Tibial nerve (tissue), 4 donors: ENCODE measurements at regions not wholly inside any gene's neighbourhood (a gene's known extent, or its start where the extent isn't known, plus 50 kb on each side); places are given as distances from the start of the nearest gene placed in this dataset.

ENCODE experiments used
- DNase-seq, 2 donors: peaks; one replicate each; pipeline ENCODE4 v3.0.0-alpha.2; 2019; ENCODE audit warnings: low spot score in 2 of 2
- H3K27ac ChIP-seq, 4 donors: fragments of 200-600 bp; sonication (generic) in 3 of 4; one replicate each; pipeline ENCODE4 v1.5.1; 2017 to 2019; ENCODE audit warnings: mild to moderate bottlenecking in 1 of 4
- H3K27me3 ChIP-seq, 2 donors: fragments of 200-600 bp; sonication (generic) in 1 of 2; one replicate each; pipeline versions ENCODE4 v1.5.1 to v1.6.0; 2017 to 2019
- H3K36me3 ChIP-seq, 3 donors: fragments of 200-600 bp; sonication (generic); one replicate each; pipeline ENCODE4 v1.5.1; 2018 to 2019
- H3K4me1 ChIP-seq, 4 donors: fragments of 200-600 bp; sonication (generic) in 3 of 4; one replicate each; pipeline ENCODE4 v1.5.1; 2017 to 2019
- H3K4me3 ChIP-seq, 4 donors: fragments of 200-600 bp; sonication (generic) in 3 of 4; one replicate each; pipeline ENCODE4 v1.5.1; 2017 to 2019; ENCODE audit warnings: mild to moderate bottlenecking in 1 of 4, moderate library complexity in 1 of 4
- H3K9me3 ChIP-seq, 4 donors: fragments of 200-600 bp; sonication (generic) in 3 of 4; one replicate each; pipeline ENCODE4 v1.5.1; 2017 to 2019
- CTCF ChIP-seq, 5 experiments: fragments of 200-600 bp in 3 of 5; fragments of 450-650 bp in 2 of 5; sonication (generic) in 3 of 5; IDR thresholded peaks; one replicate each; pipeline ENCODE4 v1.5.1; 2016 to 2019; ENCODE audit warnings: antibody characterized with exemption in 5 of 5, mild to moderate bottlenecking in 3 of 5, moderate library complexity in 2 of 5
- EP300 ChIP-seq, 2 donors: sonication (generic); formaldehyde crosslinking; IDR thresholded peaks; one replicate each; pipeline ENCODE4 v1.6.1; 2017; ENCODE audit warnings: antibody characterized with exemption in 2 of 2, mild to moderate bottlenecking in 1 of 2
- WGBS, 2 donors: methylation state at CpG; one replicate each; pipeline ENCODE4 v1.1.5; 2018; 5-methylcytosine and 5-hydroxymethylcytosine counted together

GRCh38 chr15:89385596-89386331 lies 51.1 kb upstream of the POLG start:
- TF ChIP-seq EP300 (IDR thresholded peaks at IDR 0.05) (no peak), CTCF (IDR thresholded peaks at IDR 0.05) (no peak)
- Histone ChIP-seq H3K4me1 (no peaks in the 10 kb centered on the region), H3K4me3 (no peak overlapping the region), H3K27ac (no peak overlapping the region), H3K36me3 (no peaks in the 10 kb centered on the region), H3K9me3 (no peaks in the 10 kb centered on the region), H3K27me3 (peaks cover 0 to 54% of the 10 kb centered on the region in 2 donors)
- no peak for DNase-seq
- 81 to 89% methylated on average over 10 of the region's 10 CpGs for WGBS, 2 donors
